Brain pericyte (primary cell): ENCODE measurements at regions not wholly inside any gene's neighbourhood (a gene's known extent, or its start where the extent isn't known, plus 50 kb on each side); places are given as distances from the start of the nearest gene placed in this dataset.

ENCODE experiments used
- DNase-seq: peaks from one replicate; pipeline ENCODE4 v3.0.0-alpha.2; 2012; ENCODE audit warnings: low read depth, low spot score

- DNase-seq, result no peak
These were observed 319.5 kb upstream of the DIO3 start for GRCh38 chr14:101241807-101242278.

GRCh38 chr14:101242442-101243385, 318.6 kb upstream of the DIO3 start:
- DNase-seq, result no peak

- no peak for DNase-seq
These were observed 317.5 kb upstream of the DIO3 start for GRCh38 chr14:101243587-101244338.

- no peak for DNase-seq
These were observed 314.1 kb upstream of the DIO3 start for GRCh38 chr14:101246894-101247841.

GRCh38 chr14:101247842-101248725, 313.2 kb upstream of the DIO3 start:
- DNase-seq, result no peak

GRCh38 chr14:101248840-101249675, 312.2 kb upstream of the DIO3 start:
- DNase-seq, result no peak

GRCh38 chr14:101249676-101250036, 311.6 kb upstream of the DIO3 start:
- no peak for DNase-seq

GRCh38 chr14:101250336-101250947, 310.9 kb upstream of the DIO3 start:
- no peak for DNase-seq

GRCh38 chr14:101250948-101251811, 310.1 kb upstream of the DIO3 start:
- DNase-seq, result no peak

GRCh38 chr14:101251812-101252442, 309.4 kb upstream of the DIO3 start:
- DNase-seq, result no peak

GRCh38 chr14:101252443-101253214, 308.7 kb upstream of the DIO3 start:
- DNase-seq, result no peak

- DNase-seq, result no peak
These were observed 307.3 kb upstream of the DIO3 start for GRCh38 chr14:101253948-101254347.

GRCh38 chr14:101254805-101255764, 306.2 kb upstream of the DIO3 start:
- DNase-seq, result no peak

GRCh38 chr14:101255765-101256125, 305.6 kb upstream of the DIO3 start:
- DNase-seq, result no peak

GRCh38 chr14:101256266-101256665, 305.0 kb upstream of the DIO3 start:
- DNase-seq, result no peak

- no peak for DNase-seq
These were observed 303.7 kb upstream of the DIO3 start for GRCh38 chr14:101257551-101257950.
